ENCODE measurements at regions not wholly inside any gene's neighbourhood (a gene's known extent, or its start where the extent isn't known, plus 50 kb on each side); places are given as distances from the start of the nearest gene placed in this dataset.

DNA sequence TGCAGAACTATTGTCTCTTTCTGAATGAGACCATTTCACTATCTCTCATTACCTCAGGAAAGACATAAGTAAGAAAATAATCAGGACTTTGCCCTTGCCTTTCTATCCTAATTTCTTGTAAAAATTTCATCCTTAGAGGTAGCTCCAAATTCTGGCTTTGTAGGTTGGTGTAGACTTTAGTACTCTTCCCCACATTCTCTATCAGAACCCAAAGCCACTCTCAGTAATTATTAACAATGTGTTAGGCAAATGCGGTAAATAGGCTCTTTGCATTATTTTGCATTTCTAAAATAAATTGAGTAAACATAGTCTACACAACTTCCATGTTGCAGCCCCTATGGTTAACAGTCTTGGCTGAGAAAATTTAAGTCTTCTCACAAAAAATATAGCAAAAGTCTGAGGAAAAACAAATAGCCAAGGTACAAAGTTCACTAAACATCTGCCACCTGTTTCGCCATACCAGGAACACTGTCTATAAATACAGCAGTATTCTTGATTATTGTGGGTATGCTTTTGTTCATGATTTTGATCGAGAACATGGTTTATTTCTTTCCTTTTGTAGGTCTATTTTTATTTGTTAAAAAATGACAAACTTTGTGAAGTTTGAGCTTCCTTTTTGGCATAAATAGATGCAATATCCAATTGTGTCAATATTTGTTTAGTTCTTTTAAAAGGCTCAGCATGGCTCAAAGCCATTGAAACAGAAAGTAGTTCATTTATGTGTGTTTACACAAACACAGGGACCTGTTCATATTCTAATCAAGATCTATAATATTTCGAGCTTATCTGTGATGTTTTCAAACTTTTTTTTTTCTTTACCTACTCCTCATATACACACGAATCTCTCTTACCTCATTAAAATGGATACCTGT, 1061.5 kb downstream of the CNTNAP5 start:
- Histone ChIP-seq H3K36me3 (ENCODE audit: insufficient read depth, low read length) (no peaks in the 10 kb centered on the region), H3K4me3 (ENCODE audit: low read length) (no peak overlapping the region), H2AFZ (ENCODE audit: low read depth, low read length) (no peak overlapping the region), H3K27me3 (ENCODE audit: insufficient read depth, low read length) (no peaks in the 10 kb centered on the region), H3K4me1 (ENCODE audit: insufficient read depth, low read length) (no peaks in the 10 kb centered on the region), H3K9me3 (ENCODE audit: low read length) (no peaks in the 10 kb centered on the region)

GRCh38 chr2:125092276-125093009, 1067.4 kb downstream of the CNTNAP5 start:
- H3K9me3 ChIP-seq (ENCODE audit: low read length), result no peaks in the 10 kb centered on the region
- H3K36me3 ChIP-seq (ENCODE audit: insufficient read depth, low read length), result no peaks in the 10 kb centered on the region
- H3K4me1 ChIP-seq (ENCODE audit: insufficient read depth, low read length), result no peaks in the 10 kb centered on the region
- H3K27me3 ChIP-seq (ENCODE audit: insufficient read depth, low read length), result no peaks in the 10 kb centered on the region
- H2AFZ ChIP-seq (ENCODE audit: low read depth, low read length), result no peak overlapping the region
- H3K4me3 ChIP-seq (ENCODE audit: low read length), result no peak overlapping the region

- Histone ChIP-seq H3K27me3 (ENCODE audit: insufficient read depth, low read length) (no peaks in the 10 kb centered on the region), H3K36me3 (ENCODE audit: insufficient read depth, low read length) (no peaks in the 10 kb centered on the region)
Observed at GRCh38 chr2:125095826-125096225, 1070.7 kb downstream of the CNTNAP5 start.

GRCh38 chr2:125106710-125107109, 1081.6 kb downstream of the CNTNAP5 start:
- Histone ChIP-seq H3K36me3 (ENCODE audit: insufficient read depth, low read length) (no peaks in the 10 kb centered on the region), H3K9me3 (ENCODE audit: low read length) (no peaks in the 10 kb centered on the region), H3K27me3 (ENCODE audit: insufficient read depth, low read length) (no peaks in the 10 kb centered on the region), H3K4me3 (ENCODE audit: low read length) (no peak overlapping the region), H2AFZ (ENCODE audit: low read depth, low read length) (no peak overlapping the region), H3K4me1 (ENCODE audit: insufficient read depth, low read length) (no peaks in the 10 kb centered on the region)

More at GRCh38 chr2:125095826-125096225, 1070.7 kb downstream of the CNTNAP5 start:
- Histone ChIP-seq H3K9me3 (ENCODE audit: low read length) (no peaks in the 10 kb centered on the region), H3K4me1 (ENCODE audit: insufficient read depth, low read length) (no peaks in the 10 kb centered on the region), H3K4me3 (ENCODE audit: low read length) (no peak overlapping the region), H2AFZ (ENCODE audit: low read depth, low read length) (no peak overlapping the region)

GRCh38 chr2:125107446-125107845, 1082.4 kb downstream of the CNTNAP5 start:
- no peaks in the 10 kb centered on the region for H3K27me3 ChIP-seq (ENCODE audit: insufficient read depth, low read length)
- no peaks in the 10 kb centered on the region for H3K36me3 ChIP-seq (ENCODE audit: insufficient read depth, low read length)
- H3K4me3 ChIP-seq (ENCODE audit: low read length), result no peak overlapping the region
- H3K4me1 ChIP-seq (ENCODE audit: insufficient read depth, low read length), result no peaks in the 10 kb centered on the region
- H3K9me3 ChIP-seq (ENCODE audit: low read length), result no peaks in the 10 kb centered on the region
- no peak overlapping the region for H2AFZ ChIP-seq (ENCODE audit: low read depth, low read length)

GRCh38 chr2:125108251-125108650, 1083.2 kb downstream of the CNTNAP5 start:
- H2AFZ ChIP-seq (ENCODE audit: low read depth, low read length), result no peak overlapping the region
- no peak overlapping the region for H3K4me3 ChIP-seq (ENCODE audit: low read length)
- H3K9me3 ChIP-seq (ENCODE audit: low read length), result no peaks in the 10 kb centered on the region
- no peaks in the 10 kb centered on the region for H3K36me3 ChIP-seq (ENCODE audit: insufficient read depth, low read length)
- H3K27me3 ChIP-seq (ENCODE audit: insufficient read depth, low read length), result no peaks in the 10 kb centered on the region
- H3K4me1 ChIP-seq (ENCODE audit: insufficient read depth, low read length), result no peaks in the 10 kb centered on the region

- no peaks in the 10 kb centered on the region for H3K27me3 ChIP-seq (ENCODE audit: insufficient read depth, low read length)
- no peak overlapping the region for H2AFZ ChIP-seq (ENCODE audit: low read depth, low read length)
- no peak overlapping the region for H3K4me3 ChIP-seq (ENCODE audit: low read length)
- H3K4me1 ChIP-seq (ENCODE audit: insufficient read depth, low read length), result no peaks in the 10 kb centered on the region
- H3K36me3 ChIP-seq (ENCODE audit: insufficient read depth, low read length), result no peaks in the 10 kb centered on the region
- H3K9me3 ChIP-seq (ENCODE audit: low read length), result no peaks in the 10 kb centered on the region
Observed at GRCh38 chr2:125125902-125126301, 1100.8 kb downstream of the CNTNAP5 start.

GRCh38 chr2:125160947-125161346, 1135.9 kb downstream of the CNTNAP5 start:
- no peak overlapping the region for H2AFZ ChIP-seq (ENCODE audit: low read depth, low read length)
- no peaks in the 10 kb centered on the region for H3K4me1 ChIP-seq (ENCODE audit: insufficient read depth, low read length)
- no peaks in the 10 kb centered on the region for H3K9me3 ChIP-seq (ENCODE audit: low read length)
- no peaks in the 10 kb centered on the region for H3K27me3 ChIP-seq (ENCODE audit: insufficient read depth, low read length)
- no peak overlapping the region for H3K4me3 ChIP-seq (ENCODE audit: low read length)
- no peaks in the 10 kb centered on the region for H3K36me3 ChIP-seq (ENCODE audit: insufficient read depth, low read length)

GRCh38 chr2:125167152-125167551, 1142.1 kb downstream of the CNTNAP5 start:
- Histone ChIP-seq H3K4me3 (ENCODE audit: low read length) (no peak overlapping the region), H3K36me3 (ENCODE audit: insufficient read depth, low read length) (no peaks in the 10 kb centered on the region), H3K4me1 (ENCODE audit: insufficient read depth, low read length) (no peaks in the 10 kb centered on the region), H3K9me3 (ENCODE audit: low read length) (no peaks in the 10 kb centered on the region), H3K27me3 (ENCODE audit: insufficient read depth, low read length) (no peaks in the 10 kb centered on the region), H2AFZ (ENCODE audit: low read depth, low read length) (no peak overlapping the region)

- Histone ChIP-seq H3K9me3 (ENCODE audit: low read length) (no peaks in the 10 kb centered on the region), H3K36me3 (ENCODE audit: insufficient read depth, low read length) (no peaks in the 10 kb centered on the region), H2AFZ (ENCODE audit: low read depth, low read length) (no peak overlapping the region), H3K4me3 (ENCODE audit: low read length) (no peak overlapping the region), H3K27me3 (ENCODE audit: insufficient read depth, low read length) (no peaks in the 10 kb centered on the region), H3K4me1 (ENCODE audit: insufficient read depth, low read length) (no peaks in the 10 kb centered on the region)
Observed at GRCh38 chr2:125167820-125168219, 1142.7 kb downstream of the CNTNAP5 start.

GRCh38 chr2:125168442-125168841, 1143.4 kb downstream of the CNTNAP5 start:
- H3K9me3 ChIP-seq (ENCODE audit: low read length), result no peaks in the 10 kb centered on the region
- no peaks in the 10 kb centered on the region for H3K36me3 ChIP-seq (ENCODE audit: insufficient read depth, low read length)
- H3K4me3 ChIP-seq (ENCODE audit: low read length), result no peak overlapping the region
- no peak overlapping the region for H2AFZ ChIP-seq (ENCODE audit: low read depth, low read length)
- no peaks in the 10 kb centered on the region for H3K27me3 ChIP-seq (ENCODE audit: insufficient read depth, low read length)
- no peaks in the 10 kb centered on the region for H3K4me1 ChIP-seq (ENCODE audit: insufficient read depth, low read length)

GRCh38 chr2:125169022-125169763, 1144.1 kb downstream of the CNTNAP5 start:
- H2AFZ ChIP-seq (ENCODE audit: low read depth, low read length), result no peak overlapping the region
- no peaks in the 10 kb centered on the region for H3K36me3 ChIP-seq (ENCODE audit: insufficient read depth, low read length)
- H3K27me3 ChIP-seq (ENCODE audit: insufficient read depth, low read length), result no peaks in the 10 kb centered on the region
- H3K4me1 ChIP-seq (ENCODE audit: insufficient read depth, low read length), result no peaks in the 10 kb centered on the region
- H3K4me3 ChIP-seq (ENCODE audit: low read length), result no peak overlapping the region
- H3K9me3 ChIP-seq (ENCODE audit: low read length), result no peaks in the 10 kb centered on the region

DNA sequence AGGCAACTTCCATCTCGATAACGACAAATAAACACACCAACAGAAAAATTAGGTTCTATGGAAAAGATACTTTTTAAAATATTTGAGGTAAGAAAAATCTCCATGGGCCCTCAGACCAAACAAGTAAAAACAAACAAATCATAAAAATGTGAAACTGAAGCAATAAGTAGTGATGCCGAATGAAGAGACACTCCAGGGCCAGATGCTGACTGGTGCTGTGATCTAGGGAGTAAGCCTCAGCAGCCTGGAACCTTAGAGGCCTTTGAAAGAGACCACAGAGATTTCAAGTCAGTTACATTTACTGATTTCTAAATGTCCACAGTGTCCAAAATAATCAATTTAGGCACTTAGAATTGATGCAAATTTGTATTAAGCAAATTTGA, 1144.7 kb downstream of the CNTNAP5 start:
- no peaks in the 10 kb centered on the region for H3K36me3 ChIP-seq (ENCODE audit: insufficient read depth, low read length)
- H2AFZ ChIP-seq (ENCODE audit: low read depth, low read length), result no peak overlapping the region
- no peaks in the 10 kb centered on the region for H3K4me1 ChIP-seq (ENCODE audit: insufficient read depth, low read length)
- no peaks in the 10 kb centered on the region for H3K9me3 ChIP-seq (ENCODE audit: low read length)
- no peak overlapping the region for H3K4me3 ChIP-seq (ENCODE audit: low read length)
- no peaks in the 10 kb centered on the region for H3K27me3 ChIP-seq (ENCODE audit: insufficient read depth, low read length)

All from neuron (in vitro differentiated cells).